Loucy (cell line): ENCODE measurements at regions not wholly inside any gene's neighbourhood (a gene's known extent, or its start where the extent isn't known, plus 50 kb on each side); places are given as distances from the start of the nearest gene placed in this dataset.

Experiments used
- H2AFZ ChIP-seq: fragments of 200-600 bp; sonication (generic); 2 replicates; pipeline ENCODE4 v1.6.0; 2016; ENCODE audit warnings: antibody characterized with exemption, mild to moderate bottlenecking, low read length, moderate library complexity
- H3F3A ChIP-seq: fragments of 200-600 bp; 2 replicates; pipeline ENCODE4 v1.6.0; 2016; ENCODE audit warnings: antibody characterized with exemption, low read depth, mild to moderate bottlenecking
- H3K27me3 ChIP-seq: fragments of 200-600 bp; sonication (generic); 2 replicates; pipeline ENCODE4 v1.6.1; 2014; ENCODE audit warnings: low read length, mild to moderate bottlenecking; ENCODE audit not compliant: insufficient read depth, poor library complexity, severe bottlenecking
- H3K36me3 ChIP-seq: fragments of 200-600 bp; sonication (generic); 2 replicates; pipeline ENCODE4 v1.6.1; 2016; ENCODE audit warnings: low read length; ENCODE audit not compliant: insufficient read depth
- H3K4me1 ChIP-seq: fragments of 200-600 bp; sonication (generic); 2 replicates; pipeline ENCODE4 v1.5.1; 2014; ENCODE audit warnings: low read length, mild to moderate bottlenecking; ENCODE audit not compliant: insufficient read depth, poor library complexity, severe bottlenecking
- H3K4me2 ChIP-seq: fragments of 200-600 bp; sonication (generic); 2 replicates; pipeline ENCODE4 v1.6.0; 2014; ENCODE audit warnings: antibody characterized with exemption, low read length, low read depth, mild to moderate bottlenecking; ENCODE audit not compliant: poor library complexity, severe bottlenecking
- H3K4me3 ChIP-seq: fragments of 200-600 bp; sonication (generic); 2 replicates; pipeline ENCODE4 v1.5.1; 2014; ENCODE audit warnings: low read length, mild to moderate bottlenecking, mixed read lengths; ENCODE audit not compliant: poor library complexity, severe bottlenecking
- H3K79me2 ChIP-seq: fragments of 200-600 bp; sonication (generic); 2 replicates; pipeline ENCODE4 v1.6.1; 2014; ENCODE audit warnings: low read length; ENCODE audit not compliant: insufficient read depth
- H3K9ac ChIP-seq: fragments of 200-600 bp; sonication (generic); 2 replicates; pipeline ENCODE4 v1.6.0; 2014; ENCODE audit warnings: mild to moderate bottlenecking, low read depth, low read length, moderate library complexity; ENCODE audit not compliant: poor library complexity, severe bottlenecking
- H3K9me2 ChIP-seq: fragments of 200-600 bp; sonication (generic); replicated peaks from 2 replicates; pipeline ENCODE4 v1.6.1; 2016; ENCODE audit warnings: low read depth, low read length, mixed read lengths
- H3K9me3 ChIP-seq: fragments of 200-600 bp; sonication (generic); 2 replicates; pipeline ENCODE4 v1.6.1; 2014; ENCODE audit warnings: mild to moderate bottlenecking, antibody characterized with exemption, low read length, low read depth; ENCODE audit not compliant: insufficient read depth
- H4K20me1 ChIP-seq: fragments of 200-600 bp; sonication (generic); 2 replicates; pipeline ENCODE4 v1.6.0; 2014; ENCODE audit warnings: antibody characterized with exemption, low read length, mild to moderate bottlenecking; ENCODE audit not compliant: insufficient read depth, poor library complexity, severe bottlenecking
- CTCF ChIP-seq: fragments of 200-600 bp; sonication (generic); conservative IDR thresholded peaks from 2 replicates; pipeline ENCODE4 v1.5.1; 2014; ENCODE audit warnings: mild to moderate bottlenecking, antibody characterized with exemption, low read length
- EZH2phosphoT487 ChIP-seq: fragments of 200-600 bp; IDR thresholded peaks from 2 replicates; pipeline ENCODE4 v1.6.1; 2018; ENCODE audit warnings: antibody characterized with exemption, mild to moderate bottlenecking, moderate library complexity, borderline replicate concordance

GRCh38 chr4:84434344-84434743, 64.7 kb downstream of the NKX6-1 start:
- Histone ChIP-seq H3K9ac (no peak overlapping the region), H3K9me3 (no peaks in the 10 kb centered on the region), H3K79me2 (no peaks in the 10 kb centered on the region), H3K4me3 (no peak overlapping the region), H3K4me1 (no peaks in the 10 kb centered on the region), H4K20me1 (no peaks in the 10 kb centered on the region), H3K9me2 (no peaks in the 10 kb centered on the region), H3F3A (no peaks in the 10 kb centered on the region), H3K4me2 (no peak overlapping the region), H3K27me3 (no peaks in the 10 kb centered on the region), H2AFZ (no peak overlapping the region), H3K36me3 (no peaks in the 10 kb centered on the region)
- TF ChIP-seq EZH2phosphoT487 (no peak), CTCF (no peak)

DNA sequence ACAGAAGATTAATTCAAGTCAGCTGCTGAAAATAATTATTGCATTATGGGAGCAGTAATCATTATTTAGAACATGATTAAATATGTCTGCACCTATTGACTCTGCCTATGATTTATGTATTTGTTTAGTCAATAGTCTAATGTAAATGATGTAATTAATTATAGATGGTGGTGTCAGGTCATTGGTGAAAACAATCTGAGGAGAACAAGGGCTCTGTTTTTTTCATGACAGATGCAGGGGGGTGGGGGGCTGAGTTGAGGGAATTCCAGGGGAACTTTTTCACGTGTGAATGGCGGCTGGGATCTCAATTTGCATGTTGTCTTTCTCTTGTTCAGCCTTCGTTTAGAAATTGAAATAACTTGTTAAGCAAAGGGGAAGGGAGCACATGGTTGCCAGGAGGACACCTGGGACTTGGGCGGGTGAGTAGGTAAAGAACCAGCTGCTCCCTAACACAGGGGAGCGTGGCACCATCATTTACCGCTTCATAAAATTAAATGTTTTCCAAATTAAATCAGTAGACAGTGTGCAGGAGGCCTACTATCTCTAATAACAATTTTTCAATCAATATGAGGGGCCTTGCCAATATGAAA, 65.4 kb downstream of the NKX6-1 start:
- TF ChIP-seq EZH2phosphoT487, result no peak
- no peak for TF ChIP-seq CTCF
- Histone ChIP-seq H3F3A (no peaks in the 10 kb centered on the region), H3K27me3 (no peaks in the 10 kb centered on the region), H3K4me3 (no peak overlapping the region), H4K20me1 (no peaks in the 10 kb centered on the region), H3K79me2 (no peaks in the 10 kb centered on the region), H3K9ac (no peak overlapping the region), H3K36me3 (no peaks in the 10 kb centered on the region), H3K4me2 (no peak overlapping the region), H2AFZ (no peak overlapping the region), H3K9me2 (no peaks in the 10 kb centered on the region), H3K4me1 (no peaks in the 10 kb centered on the region), H3K9me3 (no peaks in the 10 kb centered on the region)

GRCh38 chr4:84432713-84433112, 66.4 kb downstream of the NKX6-1 start:
- Histone ChIP-seq H4K20me1 (no peaks in the 10 kb centered on the region), H3K4me2 (no peak overlapping the region), H3K4me1 (no peaks in the 10 kb centered on the region), H3K4me3 (no peak overlapping the region), H3K36me3 (no peaks in the 10 kb centered on the region), H3K27me3 (no peaks in the 10 kb centered on the region), H3F3A (no peaks in the 10 kb centered on the region), H3K79me2 (no peaks in the 10 kb centered on the region), H3K9me2 (no peaks in the 10 kb centered on the region), H3K9ac (no peak overlapping the region), H3K9me3 (no peaks in the 10 kb centered on the region), H2AFZ (no peak overlapping the region)
- TF ChIP-seq CTCF (no peak), EZH2phosphoT487 (no peak)
